Epithelial cell of esophagus (primary cell): ENCODE measurements at regions not wholly inside any gene's neighbourhood (a gene's known extent, or its start where the extent isn't known, plus 50 kb on each side); places are given as distances from the start of the nearest gene placed in this dataset.
A peak's percentile ranks its signal among the peaks of the same experiment; 100 is the strongest.

Experiments used
- DNase-seq: peaks from one replicate; pipeline ENCODE4 v3.0.0; 2010; ENCODE audit warnings: low read depth
- H3K4me3 ChIP-seq: 2 replicates; pipeline ENCODE4 v1.5.1; 2011; ENCODE audit warnings: mild to moderate bottlenecking, low read length, control low read depth
- TF ChIP-seq, protein P1 (sequence below): IDR thresholded peaks from 2 replicates; pipeline ENCODE4 v1.5.1; 2011; ENCODE audit warnings: low read depth, mild to moderate bottlenecking, low read length, control low read depth, inconsistent platforms; ENCODE audit not compliant: insufficient read depth; ENCODE audit errors: missing control alignments

DNA sequence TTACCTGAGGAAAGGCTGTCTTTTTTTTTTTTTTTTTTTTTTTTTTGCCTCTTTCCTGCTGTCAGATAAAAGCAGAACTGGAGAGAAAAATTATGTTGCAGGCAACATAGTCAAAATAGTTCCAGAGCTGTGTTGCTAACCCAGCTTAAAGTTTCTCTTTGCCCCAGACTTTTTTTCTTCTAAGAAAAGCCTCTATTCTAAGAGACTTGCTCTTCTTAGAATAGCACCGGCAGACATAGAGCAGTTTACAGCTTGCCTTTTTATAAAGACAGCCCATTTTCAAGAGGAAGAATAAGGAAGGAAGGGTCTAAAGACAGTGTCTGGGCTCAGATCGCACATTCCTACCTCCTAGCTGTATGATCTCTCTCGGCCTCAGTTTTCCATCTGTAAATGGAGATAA lies 88.7 kb downstream of the TENT5C start:
- TF ChIP-seq, protein P1, sequence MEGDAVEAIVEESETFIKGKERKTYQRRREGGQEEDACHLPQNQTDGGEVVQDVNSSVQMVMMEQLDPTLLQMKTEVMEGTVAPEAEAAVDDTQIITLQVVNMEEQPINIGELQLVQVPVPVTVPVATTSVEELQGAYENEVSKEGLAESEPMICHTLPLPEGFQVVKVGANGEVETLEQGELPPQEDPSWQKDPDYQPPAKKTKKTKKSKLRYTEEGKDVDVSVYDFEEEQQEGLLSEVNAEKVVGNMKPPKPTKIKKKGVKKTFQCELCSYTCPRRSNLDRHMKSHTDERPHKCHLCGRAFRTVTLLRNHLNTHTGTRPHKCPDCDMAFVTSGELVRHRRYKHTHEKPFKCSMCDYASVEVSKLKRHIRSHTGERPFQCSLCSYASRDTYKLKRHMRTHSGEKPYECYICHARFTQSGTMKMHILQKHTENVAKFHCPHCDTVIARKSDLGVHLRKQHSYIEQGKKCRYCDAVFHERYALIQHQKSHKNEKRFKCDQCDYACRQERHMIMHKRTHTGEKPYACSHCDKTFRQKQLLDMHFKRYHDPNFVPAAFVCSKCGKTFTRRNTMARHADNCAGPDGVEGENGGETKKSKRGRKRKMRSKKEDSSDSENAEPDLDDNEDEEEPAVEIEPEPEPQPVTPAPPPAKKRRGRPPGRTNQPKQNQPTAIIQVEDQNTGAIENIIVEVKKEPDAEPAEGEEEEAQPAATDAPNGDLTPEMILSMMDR: no peak
- DNase-seq: no peak
- no peak overlapping the region for H3K4me3 ChIP-seq

DNA sequence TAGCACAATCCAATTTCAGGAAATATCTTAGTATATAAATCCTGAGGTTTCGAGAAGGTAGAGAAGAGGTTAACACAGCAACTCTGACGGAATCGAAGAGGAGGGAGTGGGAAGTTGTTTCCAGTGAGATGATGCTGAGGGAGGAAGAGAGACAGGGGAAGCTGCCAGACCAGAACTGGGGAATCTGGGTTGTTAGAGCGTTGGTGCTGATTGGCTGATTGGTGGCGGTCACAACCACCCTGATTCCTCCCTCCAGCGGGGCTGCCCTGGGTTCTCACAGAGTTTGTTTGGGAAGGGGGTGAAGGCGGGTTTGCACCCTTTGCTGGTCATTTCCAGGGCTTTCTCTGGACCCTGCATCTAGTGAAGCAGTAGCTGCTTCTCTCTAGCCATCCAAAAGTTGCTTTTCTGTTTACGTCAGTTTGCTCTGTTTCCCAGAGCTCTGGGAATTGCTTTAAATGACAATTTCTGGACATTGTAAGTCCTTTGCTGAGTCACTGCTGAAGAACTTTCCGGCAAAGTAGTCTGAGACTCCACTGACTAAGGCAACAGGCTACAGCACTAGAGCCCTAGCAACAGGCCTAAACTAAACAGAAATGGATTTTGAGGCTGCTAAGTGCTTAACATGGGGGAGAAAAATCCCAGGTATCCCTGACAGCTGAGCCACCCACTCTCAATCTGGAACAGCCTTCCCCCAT lies 90.1 kb downstream of the TENT5C start:
- H3K4me3 ChIP-seq: no peak overlapping the region
- TF ChIP-seq, protein P1: no peak
- DNase-seq: peak; percentile 34

DNA sequence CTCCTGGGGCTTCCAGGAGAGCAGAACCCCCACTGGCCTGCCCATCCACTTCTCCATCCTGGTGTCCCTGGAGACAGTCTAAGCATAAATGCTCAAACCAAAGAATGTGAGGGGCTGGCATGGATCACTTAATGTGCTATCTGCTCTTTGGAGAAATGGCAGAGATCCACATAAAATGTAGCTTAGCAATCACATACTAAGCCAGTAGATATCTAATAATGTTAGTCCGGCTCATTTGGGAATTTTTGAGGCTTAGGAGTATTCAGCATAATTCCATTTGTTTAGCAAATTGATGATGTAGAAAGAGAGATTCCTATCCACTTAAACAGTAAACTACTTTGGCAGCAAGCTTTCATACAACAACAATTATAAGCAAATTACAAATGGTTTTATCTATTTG lies 90.7 kb downstream of the TENT5C start:
- DNase-seq: no peak
- TF ChIP-seq, protein P1: no peak
- H3K4me3 ChIP-seq: no peak overlapping the region

DNA sequence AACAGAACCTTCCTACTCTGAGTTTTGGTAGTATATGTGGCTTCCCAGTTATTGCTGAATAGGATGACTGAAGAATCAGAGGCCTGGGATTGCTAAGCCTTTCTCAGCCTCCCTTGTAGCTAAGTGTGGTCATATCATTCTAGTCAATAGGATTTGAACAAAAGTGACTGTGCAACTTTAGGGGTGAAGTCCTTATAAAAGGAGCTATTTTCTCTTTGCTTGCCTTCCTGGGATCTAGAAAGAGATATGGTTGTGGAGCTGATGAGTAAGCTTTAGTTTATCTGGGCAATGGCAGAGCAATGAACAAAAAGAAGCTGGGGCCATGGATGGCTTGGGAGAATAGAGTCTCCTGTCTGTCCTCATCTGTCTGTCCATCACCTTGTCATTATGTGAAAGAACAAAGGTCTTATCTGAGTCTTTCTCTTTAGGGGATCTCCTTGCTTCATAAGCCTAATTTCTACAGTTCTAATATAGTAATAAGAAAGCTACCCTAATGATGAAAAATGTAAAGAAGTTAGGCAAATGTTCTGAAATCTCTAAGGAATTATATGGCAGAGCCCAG lies 91.5 kb downstream of the TENT5C start:
- TF ChIP-seq, protein P1: no peak
- no peak for DNase-seq
- no peak overlapping the region for H3K4me3 ChIP-seq

DNA sequence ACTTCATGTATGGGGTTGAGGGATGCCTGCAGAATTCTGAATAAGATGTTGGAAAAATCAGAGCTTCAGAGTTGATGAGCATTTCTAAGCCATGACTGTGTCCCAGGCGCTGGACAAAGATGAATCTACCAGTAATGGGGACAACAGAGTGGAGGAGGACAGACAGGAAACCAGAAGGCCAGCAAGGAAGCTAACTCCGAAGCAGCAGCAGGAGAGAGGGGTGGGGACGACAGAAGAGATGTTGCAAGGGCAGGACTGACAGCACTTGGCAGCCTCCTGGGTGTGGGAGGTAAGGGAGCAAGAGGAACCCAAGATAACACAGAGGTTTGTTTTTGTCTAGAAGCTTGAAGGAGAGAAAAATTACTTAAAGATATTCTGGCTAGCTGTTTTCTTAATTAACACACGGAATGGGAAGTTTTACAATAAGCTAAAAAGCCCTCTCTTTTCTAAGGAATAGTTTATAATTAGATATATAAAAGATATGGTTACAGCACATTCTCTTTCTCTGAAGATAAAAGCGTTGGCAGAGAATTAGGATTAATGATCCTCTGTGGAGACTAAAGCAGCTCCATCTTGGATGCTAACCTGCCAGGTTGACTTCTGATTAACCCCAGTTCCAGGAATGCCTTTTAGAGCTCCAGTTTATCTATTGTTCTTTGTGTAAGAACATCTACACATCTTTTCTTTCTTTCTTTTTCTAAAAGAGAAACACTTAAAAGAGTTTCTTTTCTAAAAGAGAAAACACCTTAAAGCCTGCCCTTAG lies 92.7 kb downstream of the TENT5C start:
- H3K4me3 ChIP-seq: no peak overlapping the region
- TF ChIP-seq, protein P1: no peak
- no peak for DNase-seq

DNA sequence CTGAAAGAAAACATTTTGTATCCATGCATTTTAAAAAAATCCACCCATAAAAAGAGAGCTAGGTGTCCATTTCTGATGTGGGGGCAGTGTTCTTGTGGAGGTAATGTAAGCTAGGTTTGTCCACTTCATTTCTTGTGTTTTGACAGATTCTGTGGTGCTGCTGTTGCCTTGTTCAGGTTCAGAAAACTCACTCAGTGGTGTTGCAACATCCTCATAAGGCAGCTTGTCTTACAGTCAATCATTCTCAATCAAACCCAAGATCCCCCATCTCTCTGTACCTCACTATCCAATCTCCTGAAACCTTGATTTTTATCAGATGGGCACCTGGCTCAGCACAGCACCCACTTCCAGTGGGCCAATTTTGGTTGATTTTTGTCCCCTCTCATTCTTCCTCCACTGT lies 94.1 kb downstream of the TENT5C start:
- DNase-seq: no peak
- no peak overlapping the region for H3K4me3 ChIP-seq

More for the DNA sequence above, 94.1 kb downstream of the TENT5C start:
- TF ChIP-seq, protein P1: no peak
